ENCODE measurements at regions not wholly inside any gene's neighbourhood (a gene's known extent, or its start where the extent isn't known, plus 50 kb on each side); places are given as distances from the start of the nearest gene placed in this dataset.

GRCh38 chr2:75379476-75380210 lies 180.3 kb upstream of the TACR1 start:
- TF ChIP-seq CTCF (IDR thresholded peaks at IDR 0.05; ENCODE audit: poor library complexity): no peak
- no peak for TF ChIP-seq EZH2 (IDR thresholded peaks at IDR 0.05; ENCODE audit: borderline replicate concordance)
- TF ChIP-seq EZH2phosphoT487 (IDR thresholded peaks at IDR 0.05; ENCODE audit: low read depth, severe bottlenecking, unreplicated experiment): no peak
